Mammary epithelial cell (primary cell): ENCODE measurements at regions not wholly inside any gene's neighbourhood (a gene's known extent, or its start where the extent isn't known, plus 50 kb on each side); places are given as distances from the start of the nearest gene placed in this dataset.

Source experiments
- CTCF ChIP-seq, 2 donors: IDR thresholded peaks in 1 of 2; conservative IDR thresholded peaks in 1 of 2; 2 replicates each; pipeline ENCODE4 v1.5.1; 2011 to 2012; ENCODE audit warnings: inconsistent platforms in 2 of 2, low read length in 2 of 2, mild to moderate bottlenecking in 2 of 2, control low read depth in 1 of 2, low read depth in 1 of 2; ENCODE audit not compliant: insufficient read depth in 1 of 2; ENCODE audit errors: extremely low read depth in 1 of 2
- EZH2 ChIP-seq: IDR thresholded peaks from 2 replicates; pipeline ENCODE4 v1.6.1; 2012; ENCODE audit warnings: low read length, inconsistent platforms, borderline replicate concordance

DNA sequence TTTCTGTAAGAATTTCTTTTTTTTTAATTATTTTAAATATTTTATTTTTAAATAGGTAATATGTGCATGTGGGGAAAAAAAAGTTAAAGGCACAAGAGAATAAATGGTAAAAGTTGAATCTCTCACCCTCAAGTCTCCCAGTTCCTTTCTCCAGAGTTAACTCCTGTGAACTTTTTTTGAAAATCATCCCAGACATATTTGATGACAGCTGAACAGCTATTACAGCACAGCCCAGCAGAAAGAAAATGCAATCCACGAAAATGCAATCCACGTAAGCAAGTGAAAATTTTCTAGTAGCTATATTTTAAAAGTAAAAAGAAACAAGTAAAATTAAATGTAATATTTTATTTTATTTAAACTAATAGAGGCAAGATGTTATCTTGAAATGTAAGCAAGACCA, 310.0 kb upstream of the RUNX1 start:
- TF ChIP-seq CTCF (conservative IDR thresholded peaks at IDR 0.05 in 1 of 2, IDR thresholded peaks at IDR 0.05 in 1 of 2; ENCODE audit: extremely low read depth in 1 of 2, insufficient read depth in 1 of 2, low read depth in 1 of 2, low read length in 2 of 2) (no peak), EZH2 (no peak)
